GM20000 (cell line): ENCODE measurements at regions not wholly inside any gene's neighbourhood (a gene's known extent, or its start where the extent isn't known, plus 50 kb on each side); places are given as distances from the start of the nearest gene placed in this dataset.
"Not testable (repeated sequence)": the region's sequence is repeated elsewhere in the genome, so short reads cannot be mapped to it uniquely, and the experiment has no call there.

Experiments
- DNase-seq: peaks from one replicate; pipeline ENCODE4 v3.0.0; 2012; ENCODE audit warnings: low spot score
- TF ChIP-seq, protein P1 (sequence below): IDR thresholded peaks from 2 replicates; pipeline ENCODE4 v1.5.1; 2012; ENCODE audit warnings: mild to moderate bottlenecking, control low read depth; ENCODE audit errors: extremely low read depth, missing control alignments

DNA sequence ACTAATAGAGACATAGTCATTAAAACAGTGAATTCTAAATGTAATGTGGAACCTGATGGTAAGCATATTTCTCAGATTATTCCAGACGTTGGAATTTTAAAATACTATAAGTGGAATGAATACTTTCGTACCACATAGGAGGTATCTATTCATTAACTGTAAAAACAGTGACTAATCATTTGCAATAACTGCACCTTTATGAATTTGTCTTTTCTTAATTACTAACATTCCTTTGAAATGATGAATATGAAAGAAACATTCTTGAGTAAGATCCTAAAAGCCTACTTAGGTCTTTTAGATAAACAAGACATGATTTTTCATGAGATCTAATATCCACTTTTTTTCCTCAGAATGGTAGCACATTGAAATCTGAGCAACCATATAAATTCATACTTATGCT is 549.0 kb upstream of the LRRN3 start:
- TF ChIP-seq, protein P1, sequence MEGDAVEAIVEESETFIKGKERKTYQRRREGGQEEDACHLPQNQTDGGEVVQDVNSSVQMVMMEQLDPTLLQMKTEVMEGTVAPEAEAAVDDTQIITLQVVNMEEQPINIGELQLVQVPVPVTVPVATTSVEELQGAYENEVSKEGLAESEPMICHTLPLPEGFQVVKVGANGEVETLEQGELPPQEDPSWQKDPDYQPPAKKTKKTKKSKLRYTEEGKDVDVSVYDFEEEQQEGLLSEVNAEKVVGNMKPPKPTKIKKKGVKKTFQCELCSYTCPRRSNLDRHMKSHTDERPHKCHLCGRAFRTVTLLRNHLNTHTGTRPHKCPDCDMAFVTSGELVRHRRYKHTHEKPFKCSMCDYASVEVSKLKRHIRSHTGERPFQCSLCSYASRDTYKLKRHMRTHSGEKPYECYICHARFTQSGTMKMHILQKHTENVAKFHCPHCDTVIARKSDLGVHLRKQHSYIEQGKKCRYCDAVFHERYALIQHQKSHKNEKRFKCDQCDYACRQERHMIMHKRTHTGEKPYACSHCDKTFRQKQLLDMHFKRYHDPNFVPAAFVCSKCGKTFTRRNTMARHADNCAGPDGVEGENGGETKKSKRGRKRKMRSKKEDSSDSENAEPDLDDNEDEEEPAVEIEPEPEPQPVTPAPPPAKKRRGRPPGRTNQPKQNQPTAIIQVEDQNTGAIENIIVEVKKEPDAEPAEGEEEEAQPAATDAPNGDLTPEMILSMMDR = no peak
- no peak for DNase-seq

DNA sequence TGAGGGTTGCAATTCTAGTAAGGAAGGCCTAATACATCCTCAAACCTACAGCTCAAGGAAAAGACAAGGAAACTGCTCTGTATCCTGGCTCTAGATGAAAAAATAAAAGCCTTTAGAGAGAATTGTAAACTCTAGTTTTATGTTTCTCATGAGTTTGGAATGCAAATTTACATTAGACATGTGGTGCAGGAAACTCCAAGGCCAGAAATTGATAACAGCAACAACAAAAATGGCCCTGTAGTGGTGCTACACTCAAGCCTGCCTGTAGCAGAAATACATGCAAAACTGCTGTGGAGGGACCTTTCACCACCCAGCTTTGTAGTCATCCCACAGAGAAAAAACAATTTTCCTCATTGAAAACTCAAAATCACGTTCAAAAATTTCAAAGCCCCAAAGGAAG is 546.7 kb upstream of the LRRN3 start:
- DNase-seq = no peak
- TF ChIP-seq, protein P1 = no peak

DNA sequence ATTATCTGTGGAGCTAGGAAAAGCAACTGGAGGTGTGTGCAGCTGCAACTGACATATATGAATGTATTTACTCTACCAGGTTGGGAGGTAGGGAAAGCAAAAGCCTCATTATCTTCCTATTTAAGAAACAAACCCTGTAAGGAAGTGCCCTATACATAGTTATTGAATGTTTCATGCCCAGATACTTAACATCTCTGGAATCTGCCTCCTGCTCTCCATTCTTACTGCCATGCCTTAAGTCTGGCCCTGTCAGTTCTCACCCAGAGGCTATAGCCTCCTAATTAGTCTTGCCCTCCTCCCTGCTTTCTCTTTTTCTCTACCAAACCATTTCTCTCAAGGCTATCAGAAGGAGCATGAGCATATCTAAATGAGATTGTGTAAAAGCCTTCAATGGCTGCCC is 542.6 kb upstream of the LRRN3 start:
- TF ChIP-seq, protein P1 = no peak
- DNase-seq = no peak

DNA sequence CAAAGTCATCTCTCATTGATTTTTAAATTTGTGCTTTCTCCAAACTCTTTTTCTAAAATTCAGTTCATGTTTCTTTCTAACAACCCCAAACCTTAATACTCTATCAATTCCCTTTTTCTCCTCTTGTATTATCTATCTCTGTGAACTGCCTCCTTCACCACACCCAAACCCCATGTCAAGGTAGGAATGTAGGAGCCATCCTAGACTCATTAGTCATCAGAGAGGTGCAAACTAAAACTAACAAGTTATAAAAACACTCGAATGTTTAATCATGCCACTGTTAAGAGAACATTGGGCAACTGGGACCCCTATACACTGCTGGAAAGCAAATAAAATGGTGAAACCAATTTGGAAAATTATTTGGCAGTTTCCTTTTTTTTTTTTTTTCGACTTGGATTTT is 533.8 kb upstream of the LRRN3 start:
- TF ChIP-seq, protein P1 = no peak

DNA sequence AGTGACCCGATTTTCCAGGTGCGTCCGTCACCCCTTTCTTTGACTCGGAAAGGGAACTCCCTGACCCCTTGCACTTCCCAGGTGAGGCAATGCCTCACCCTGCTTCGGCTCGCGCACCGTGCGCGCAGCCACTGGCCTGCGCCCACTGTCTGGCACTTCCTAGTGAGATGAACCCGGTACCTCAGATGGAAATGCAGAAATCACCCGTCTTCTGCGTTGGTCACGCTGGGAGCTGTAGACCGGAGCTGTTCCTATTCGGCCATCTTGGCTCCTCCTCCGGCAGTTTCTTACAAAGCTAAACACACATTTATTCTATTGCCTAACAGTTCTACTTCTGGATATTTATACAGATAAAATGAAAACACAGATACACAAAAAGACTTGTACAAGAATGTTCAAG is 527.6 kb upstream of the LRRN3 start:
- not testable (repeated sequence) for DNase-seq

More for the DNA sequence above, 533.8 kb upstream of the LRRN3 start:
- DNase-seq = no peak

DNA sequence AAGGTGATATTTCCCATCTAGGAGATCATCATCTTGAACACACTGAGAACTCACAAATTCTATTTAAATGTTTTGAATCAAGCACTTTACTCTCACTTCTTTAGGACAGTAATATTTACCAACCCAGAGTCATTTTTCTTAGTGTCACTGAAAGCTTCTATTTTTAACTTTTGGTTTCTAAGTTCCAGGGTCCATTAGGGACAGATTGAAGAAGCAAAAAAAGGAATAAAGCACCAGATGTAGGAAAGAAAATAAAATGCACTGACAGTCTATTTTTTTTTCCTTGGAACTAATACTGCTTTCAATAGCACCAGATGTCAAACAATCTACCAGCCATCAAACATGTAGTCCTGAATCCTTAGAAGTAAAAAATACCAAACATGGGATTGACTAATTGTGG is 526.7 kb upstream of the LRRN3 start:
- DNase-seq = no peak
- TF ChIP-seq, protein P1 = no peak

DNA sequence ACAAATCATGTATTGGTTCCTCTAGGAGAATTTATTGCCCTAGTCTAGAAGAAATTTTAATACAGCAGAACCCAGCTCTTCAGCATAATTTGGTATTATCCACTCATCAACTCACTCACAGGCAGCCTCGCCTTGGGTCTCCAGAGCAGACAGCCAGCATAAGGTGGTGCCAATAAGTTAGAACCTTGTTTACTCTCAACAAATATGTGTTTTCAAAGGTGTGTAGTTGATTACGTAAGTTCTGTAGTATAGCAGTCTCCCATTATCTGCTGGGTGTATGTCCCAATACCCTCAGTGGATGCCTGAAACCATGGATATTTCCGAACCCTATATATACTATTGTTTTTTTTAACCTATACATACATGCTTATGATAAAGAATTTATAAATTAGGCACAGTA is 522.5 kb upstream of the LRRN3 start:
- TF ChIP-seq, protein P1 = no peak
- no peak for DNase-seq

DNA sequence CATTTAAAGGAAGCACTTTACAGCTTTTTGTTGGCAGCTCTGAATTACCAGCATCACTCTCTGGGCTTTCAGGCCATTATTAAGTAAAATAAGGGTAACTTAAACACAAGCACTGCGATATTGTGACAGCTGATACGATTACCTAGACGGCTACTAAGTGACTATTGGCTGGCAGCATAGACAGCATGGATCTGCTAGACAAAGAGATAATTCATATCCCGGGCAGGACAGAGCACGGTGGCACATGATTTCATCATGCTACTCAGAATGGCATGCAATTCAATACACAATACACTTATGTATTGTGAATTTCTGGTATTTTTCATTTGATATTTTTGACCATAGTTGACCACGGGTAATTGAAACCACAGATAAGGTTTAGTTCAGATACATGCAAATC is 522.0 kb upstream of the LRRN3 start:
- DNase-seq = no peak
- TF ChIP-seq, protein P1 = no peak
